Fibroblast of mammary gland (primary cell): ENCODE measurements at regions not wholly inside any gene's neighbourhood (a gene's known extent, or its start where the extent isn't known, plus 50 kb on each side); places are given as distances from the start of the nearest gene placed in this dataset.

Experiments
- DNase-seq: peaks from one replicate; pipeline ENCODE4 v3.0.0-alpha.2; 2010; ENCODE audit warnings: low read depth
- H3K4me3 ChIP-seq: 2 replicates; pipeline ENCODE4 v1.5.1; 2011; ENCODE audit warnings: low read depth, mild to moderate bottlenecking, low read length, moderate library complexity; ENCODE audit not compliant: control insufficient read depth
- CTCF ChIP-seq: conservative IDR thresholded peaks from 2 replicates; pipeline ENCODE4 v1.5.1; 2011; ENCODE audit warnings: low read depth, low read length, inconsistent platforms; ENCODE audit not compliant: control insufficient read depth, insufficient read depth

DNA sequence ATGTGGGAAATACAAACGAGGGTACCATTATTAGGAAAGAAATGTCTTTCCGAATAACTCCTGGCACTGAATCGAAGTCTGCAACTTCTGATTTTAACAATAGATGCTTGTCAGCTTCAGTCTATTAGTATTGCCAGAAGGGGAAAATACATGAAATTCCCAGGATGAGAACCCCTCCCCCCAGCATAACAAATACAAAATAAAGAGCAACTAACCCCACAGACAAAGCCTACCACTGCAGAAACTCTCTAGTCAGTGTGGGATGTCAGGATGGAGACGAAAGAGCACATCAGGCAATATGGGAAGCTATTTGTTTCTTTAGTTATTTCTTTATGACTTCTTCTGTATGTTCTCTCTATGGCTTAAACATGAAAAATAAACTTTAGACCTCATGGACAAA lies 365.0 kb upstream of the CDH2 start:
- no peak for DNase-seq
- TF ChIP-seq CTCF = no peak
- H3K4me3 ChIP-seq = no peak overlapping the region

DNA sequence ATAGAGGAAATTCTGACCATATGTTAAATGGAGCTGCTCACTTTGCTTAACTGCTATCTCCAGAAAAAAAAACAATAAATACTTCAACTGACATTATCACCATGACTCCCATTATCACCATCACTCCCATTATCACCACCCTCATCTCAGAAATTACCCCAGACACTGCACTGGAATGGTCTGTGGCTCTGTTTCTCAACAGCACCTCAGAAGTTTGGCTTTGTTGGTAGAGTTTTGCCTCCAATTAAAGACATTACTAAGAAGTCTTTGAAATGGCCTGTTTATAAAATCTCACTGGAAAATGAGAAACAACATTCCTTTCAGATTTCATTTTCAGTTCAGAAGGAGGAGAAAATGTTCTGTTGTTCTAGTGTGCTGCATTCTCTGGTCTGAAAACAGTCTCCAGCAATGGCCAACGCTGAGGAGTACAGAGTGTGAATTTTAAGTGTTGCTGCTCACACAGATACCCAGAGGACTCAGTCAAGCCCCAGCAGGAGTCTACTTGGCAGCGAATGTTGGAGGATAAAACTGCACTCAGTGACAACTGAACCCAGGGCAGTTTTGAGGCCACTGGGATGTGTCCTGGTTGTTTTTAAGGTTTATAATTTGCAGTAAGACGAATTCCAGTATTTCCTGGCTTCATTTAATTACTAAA lies 364.5 kb upstream of the CDH2 start:
- no peak for TF ChIP-seq CTCF
- no peak for DNase-seq
- no peak overlapping the region for H3K4me3 ChIP-seq

DNA sequence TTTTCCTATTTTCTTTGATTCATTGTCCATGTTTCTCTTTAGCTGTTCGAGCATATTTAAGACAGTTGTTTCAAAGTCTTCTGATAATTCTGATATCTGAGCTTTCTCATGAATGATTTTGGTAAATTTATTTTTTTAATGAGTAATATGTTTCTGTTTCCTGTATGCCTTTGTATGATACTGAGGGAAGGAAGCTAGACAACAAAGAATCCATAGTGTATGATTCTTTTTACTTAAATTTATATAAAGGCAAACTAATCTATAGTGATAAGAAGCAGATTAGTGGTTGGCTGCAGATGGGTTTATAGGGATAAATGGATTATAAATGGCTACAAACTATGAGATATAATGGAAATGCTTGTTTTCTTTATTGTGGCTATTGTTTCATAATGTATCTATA lies 352.7 kb upstream of the CDH2 start:
- H3K4me3 ChIP-seq = no peak overlapping the region
- DNase-seq = no peak
- no peak for TF ChIP-seq CTCF

DNA sequence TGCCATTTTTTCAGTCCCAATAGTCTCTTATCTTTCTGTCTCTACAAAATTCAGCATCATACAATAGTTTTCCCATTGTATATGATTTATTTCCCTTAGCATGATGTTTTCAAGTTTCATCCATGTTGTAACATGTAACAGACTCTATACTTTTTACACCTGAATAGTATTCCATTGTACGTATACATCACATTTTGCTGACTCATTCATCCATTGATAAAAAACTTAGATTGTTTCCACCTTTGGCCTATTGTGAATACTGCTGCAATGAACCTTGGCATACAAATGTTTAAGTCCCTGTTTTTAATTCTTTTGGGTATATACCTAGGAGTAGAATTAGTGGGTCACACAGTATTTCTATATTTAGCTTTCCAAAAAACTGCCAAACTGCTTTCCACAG lies 349.3 kb upstream of the CDH2 start:
- H3K4me3 ChIP-seq = no peak overlapping the region
- no peak for TF ChIP-seq CTCF
- no peak for DNase-seq

GRCh38 chr18:28523758-28524475 lies 347.0 kb upstream of the CDH2 start:
- no peak overlapping the region for H3K4me3 ChIP-seq
- no peak for DNase-seq
- no peak for TF ChIP-seq CTCF

GRCh38 chr18:28522236-28522635 lies 345.3 kb upstream of the CDH2 start:
- no peak for TF ChIP-seq CTCF
- no peak overlapping the region for H3K4me3 ChIP-seq
- no peak for DNase-seq
